GM12865 (cell line): ENCODE measurements at regions not wholly inside any gene's neighbourhood (a gene's known extent, or its start where the extent isn't known, plus 50 kb on each side); places are given as distances from the start of the nearest gene placed in this dataset.
A peak's percentile ranks its signal among the peaks of the same experiment; 100 is the strongest.
"Not testable (repeated sequence)": the region's sequence is repeated elsewhere in the genome, so short reads cannot be mapped to it uniquely, and the experiment has no call there.

ENCODE experiments used
- DNase-seq: peaks from one replicate; pipeline ENCODE4 v3.0.0; 2010; ENCODE audit warnings: low read depth
- H3K4me3 ChIP-seq: 2 replicates; pipeline ENCODE4 v1.5.1; 2011; ENCODE audit warnings: mild to moderate bottlenecking, low read depth, low read length, control low read depth
- TF ChIP-seq, protein P1 (sequence below): IDR thresholded peaks from 2 replicates; pipeline ENCODE4 v1.5.1; 2011; ENCODE audit warnings: low read length, control low read depth, low read depth, inconsistent platforms; ENCODE audit not compliant: insufficient read depth; ENCODE audit errors: missing control alignments

DNA sequence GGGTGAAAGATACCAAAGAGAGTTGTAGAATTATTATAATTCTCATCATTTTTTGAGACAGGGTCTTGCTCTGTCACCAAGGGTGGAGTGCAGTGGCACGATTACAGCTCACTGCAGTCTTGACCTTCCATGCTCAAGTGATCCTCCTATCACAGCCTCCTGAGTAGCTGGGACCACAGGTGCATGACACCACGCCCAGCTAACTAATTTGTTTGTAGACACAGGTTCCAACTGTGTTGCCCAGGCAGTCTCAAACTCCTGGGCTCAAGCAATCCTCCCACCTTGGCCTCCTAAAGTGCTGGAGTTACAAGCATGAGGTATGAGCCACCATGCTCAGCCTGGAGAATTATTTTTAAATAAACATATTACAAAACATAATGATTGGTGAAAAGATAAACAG lies 92.8 kb upstream of the MSH6 start:
- DNase-seq, result peak; percentile 13
- TF ChIP-seq, protein P1, sequence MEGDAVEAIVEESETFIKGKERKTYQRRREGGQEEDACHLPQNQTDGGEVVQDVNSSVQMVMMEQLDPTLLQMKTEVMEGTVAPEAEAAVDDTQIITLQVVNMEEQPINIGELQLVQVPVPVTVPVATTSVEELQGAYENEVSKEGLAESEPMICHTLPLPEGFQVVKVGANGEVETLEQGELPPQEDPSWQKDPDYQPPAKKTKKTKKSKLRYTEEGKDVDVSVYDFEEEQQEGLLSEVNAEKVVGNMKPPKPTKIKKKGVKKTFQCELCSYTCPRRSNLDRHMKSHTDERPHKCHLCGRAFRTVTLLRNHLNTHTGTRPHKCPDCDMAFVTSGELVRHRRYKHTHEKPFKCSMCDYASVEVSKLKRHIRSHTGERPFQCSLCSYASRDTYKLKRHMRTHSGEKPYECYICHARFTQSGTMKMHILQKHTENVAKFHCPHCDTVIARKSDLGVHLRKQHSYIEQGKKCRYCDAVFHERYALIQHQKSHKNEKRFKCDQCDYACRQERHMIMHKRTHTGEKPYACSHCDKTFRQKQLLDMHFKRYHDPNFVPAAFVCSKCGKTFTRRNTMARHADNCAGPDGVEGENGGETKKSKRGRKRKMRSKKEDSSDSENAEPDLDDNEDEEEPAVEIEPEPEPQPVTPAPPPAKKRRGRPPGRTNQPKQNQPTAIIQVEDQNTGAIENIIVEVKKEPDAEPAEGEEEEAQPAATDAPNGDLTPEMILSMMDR, result no peak

DNA sequence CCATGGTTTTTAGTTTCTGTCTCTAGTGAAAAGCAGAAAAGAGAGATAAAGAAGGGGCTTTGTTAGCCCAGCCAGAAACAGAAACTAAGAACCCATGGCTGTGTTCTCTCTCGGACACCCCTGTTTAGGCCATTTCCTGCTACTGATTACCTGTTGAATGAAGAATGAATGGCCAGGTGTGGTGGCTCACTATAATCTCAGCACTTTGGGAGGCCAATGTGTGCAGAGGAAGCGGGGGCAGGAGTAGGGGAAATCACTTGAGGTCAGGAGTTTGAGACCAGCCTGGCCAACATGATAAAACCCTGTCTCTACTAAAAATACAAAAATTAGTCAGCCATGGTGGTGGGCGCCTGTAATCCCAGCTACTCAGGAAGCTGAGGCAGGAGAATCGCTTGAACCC lies 93.8 kb upstream of the MSH6 start:
- not testable (repeated sequence) for H3K4me3 ChIP-seq
- DNase-seq, result peak; percentile 81

More for the DNA sequence above, 92.8 kb upstream of the MSH6 start:
- no peak overlapping the region for H3K4me3 ChIP-seq

DNA sequence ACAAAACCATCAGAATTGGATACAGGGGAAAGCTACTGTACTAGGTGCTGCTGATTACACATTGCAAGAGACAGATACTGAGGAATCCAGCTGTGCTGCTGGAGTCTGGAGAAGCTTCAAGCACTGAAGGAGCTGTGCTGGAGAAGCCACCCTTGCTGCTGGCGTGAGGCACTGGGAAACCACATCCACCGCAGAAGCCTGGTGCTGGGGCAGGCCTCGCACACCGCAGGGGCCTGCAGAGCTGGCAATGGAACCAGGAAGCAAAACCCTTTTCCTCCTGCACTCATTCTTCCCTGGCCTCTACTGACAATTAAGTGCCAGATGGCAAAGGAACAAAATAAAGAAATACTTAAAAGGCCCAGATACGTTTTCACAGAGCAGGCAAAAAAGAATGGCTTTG lies 94.4 kb upstream of the MSH6 start:
- TF ChIP-seq, protein P1, result no peak
- H3K4me3 ChIP-seq, result no peak overlapping the region
- peak; percentile 41 for DNase-seq

DNA sequence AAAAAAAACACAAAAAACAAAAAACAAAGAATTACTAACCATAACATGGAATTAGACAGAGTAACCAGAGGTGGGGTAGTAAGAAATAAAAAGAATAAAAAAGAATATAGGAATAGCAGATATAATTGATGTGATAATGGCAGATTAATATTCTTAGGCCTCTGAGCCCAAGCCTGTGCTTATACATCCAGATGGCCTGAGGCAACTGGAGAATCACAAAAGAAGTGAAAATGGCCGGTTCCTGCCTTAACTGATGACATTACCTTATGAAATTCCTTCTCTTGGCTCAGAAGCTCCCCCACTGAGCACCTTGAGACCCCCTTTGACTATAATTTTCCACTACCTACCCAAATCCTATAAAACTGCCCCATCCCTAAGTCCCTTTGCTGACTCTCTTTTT lies 95.1 kb upstream of the MSH6 start:
- TF ChIP-seq, protein P1, result no peak
- no peak for DNase-seq
- H3K4me3 ChIP-seq, result no peak overlapping the region

DNA sequence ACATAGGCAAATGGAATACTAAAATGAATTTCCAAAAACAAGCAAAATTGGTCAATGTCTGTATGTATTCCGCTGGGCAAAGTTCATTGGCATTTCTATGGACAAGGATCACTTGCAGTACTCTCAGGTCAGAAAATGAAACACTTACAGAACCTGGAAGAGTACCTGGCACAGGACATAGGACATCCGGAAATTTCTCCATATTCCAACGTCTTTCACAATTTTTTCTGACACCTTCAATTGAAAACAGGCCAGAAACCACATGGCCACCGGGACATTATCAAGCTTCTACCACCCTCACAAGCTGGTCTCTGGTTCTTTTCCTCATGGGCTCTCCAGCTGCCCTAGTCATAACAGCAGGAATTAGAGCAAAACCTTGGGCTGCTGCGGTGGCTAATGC lies 96.9 kb upstream of the MSH6 start:
- TF ChIP-seq, protein P1, result no peak

DNA sequence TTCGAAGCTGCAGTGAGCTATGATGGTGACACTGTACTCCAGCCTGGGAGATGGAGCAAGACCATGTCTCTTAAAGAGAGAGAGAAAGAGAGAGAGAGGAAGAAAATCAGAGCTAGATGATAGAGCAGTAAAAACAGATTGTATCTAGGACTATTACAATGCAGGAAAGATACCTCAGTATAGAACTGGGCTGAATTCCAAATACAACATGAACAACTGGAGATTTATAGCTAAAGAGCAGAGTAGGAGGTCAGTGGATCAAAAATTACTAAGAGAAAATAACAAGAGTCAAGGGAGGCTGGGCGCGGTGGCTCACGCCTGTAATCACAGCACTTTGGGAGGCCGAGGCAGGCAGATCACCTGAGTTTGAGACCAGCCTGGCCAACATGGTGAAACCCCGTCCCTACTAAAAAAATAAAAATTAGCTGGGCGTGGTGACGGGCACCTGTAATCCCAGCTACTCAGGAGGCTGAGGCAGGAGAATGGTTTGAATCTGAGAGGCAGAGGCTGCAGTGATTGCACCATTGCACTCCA lies 100.7 kb upstream of the MSH6 start:
- DNase-seq, result no peak

More for the DNA sequence above, 96.9 kb upstream of the MSH6 start:
- H3K4me3 ChIP-seq, result no peak overlapping the region
- no peak for DNase-seq

DNA sequence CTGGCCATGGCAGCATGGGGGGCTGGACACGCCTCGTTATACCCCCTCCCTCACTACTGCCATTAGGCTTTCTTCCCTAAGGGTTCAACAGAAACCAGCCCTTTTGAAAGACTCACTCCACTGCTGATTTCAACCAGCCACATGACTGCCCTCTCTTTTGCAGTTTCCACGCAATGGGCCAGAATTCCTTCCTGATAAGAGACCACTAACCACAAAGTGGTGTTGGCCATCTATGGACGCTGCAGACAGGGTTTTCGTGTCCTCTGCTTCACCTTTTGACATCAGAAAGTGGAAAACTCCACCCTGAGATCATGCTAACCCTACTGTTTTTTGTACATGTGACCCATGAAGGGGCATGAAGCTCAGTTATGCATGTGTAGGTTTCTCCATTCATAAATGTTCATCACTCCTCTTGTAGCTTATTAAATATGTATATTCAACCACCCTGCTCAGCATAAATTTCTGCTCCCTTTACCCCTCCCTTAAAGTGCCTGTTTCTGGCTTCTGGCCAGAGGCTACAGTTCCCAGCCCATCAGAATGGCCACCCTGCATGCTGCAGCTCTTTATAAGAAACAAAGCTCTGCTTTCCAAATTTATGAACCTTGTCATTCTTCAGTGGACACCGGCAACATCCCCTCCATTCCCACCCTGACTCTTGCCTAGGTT lies 105.6 kb upstream of the KCNK12 start:
- no peak for DNase-seq
- no peak overlapping the region for H3K4me3 ChIP-seq
- TF ChIP-seq, protein P1, result no peak

More for the DNA sequence above, 100.7 kb upstream of the MSH6 start:
- TF ChIP-seq, protein P1, result no peak
- no peak overlapping the region for H3K4me3 ChIP-seq
